C4-2B (cell line): ENCODE measurements at regions not wholly inside any gene's neighbourhood (a gene's known extent, or its start where the extent isn't known, plus 50 kb on each side); places are given as distances from the start of the nearest gene placed in this dataset.

Experiments used
- H3K27ac ChIP-seq: fragments of 450-650 bp; 2 replicates; pipeline ENCODE4 v1.5.1; 2017
- CTCF ChIP-seq: fragments of 450-650 bp; conservative IDR thresholded peaks from 2 replicates; pipeline ENCODE4 v1.5.1; 2017; ENCODE audit warnings: mild to moderate bottlenecking
- ZFX ChIP-seq: fragments of 450-650 bp; IDR thresholded peaks from 2 replicates; pipeline ENCODE4 v1.6.1; 2017

GRCh38 chr6:168148231-168148849 lies 69.3 kb upstream of the FRMD1 start:
- TF ChIP-seq CTCF (no peak), ZFX (no peak)
- H3K27ac ChIP-seq = no peak overlapping the region

- H3K27ac ChIP-seq = no peak overlapping the region
- TF ChIP-seq CTCF = no peak
- no peak for TF ChIP-seq ZFX
These were observed 68.3 kb upstream of the FRMD1 start for GRCh38 chr6:168147205-168147738.

- TF ChIP-seq ZFX (no peak), CTCF (no peak)
- no peak overlapping the region for H3K27ac ChIP-seq
These were observed 67.0 kb upstream of the FRMD1 start for GRCh38 chr6:168145747-168146596.

- TF ChIP-seq CTCF (no peak), ZFX (no peak)
These were observed 60.1 kb upstream of the FRMD1 start for GRCh38 chr6:168139121-168139520.

GRCh38 chr6:168138436-168138835 lies 59.4 kb upstream of the FRMD1 start:
- no peak for TF ChIP-seq CTCF
- TF ChIP-seq ZFX = no peak
- H3K27ac ChIP-seq = no peak overlapping the region

More at GRCh38 chr6:168139121-168139520, 60.1 kb upstream of the FRMD1 start:
- no peak overlapping the region for H3K27ac ChIP-seq

GRCh38 chr6:168137024-168137423 lies 58.0 kb upstream of the FRMD1 start:
- TF ChIP-seq ZFX (no peak), CTCF (no peak)
- H3K27ac ChIP-seq = no peak overlapping the region

GRCh38 chr6:168136622-168137021 lies 57.6 kb upstream of the FRMD1 start:
- TF ChIP-seq CTCF (no peak), ZFX (no peak)
- H3K27ac ChIP-seq = no peak overlapping the region
